ENCODE measurements at regions not wholly inside any gene's neighbourhood (a gene's known extent, or its start where the extent isn't known, plus 50 kb on each side); places are given as distances from the start of the nearest gene placed in this dataset.

GRCh38 chr4:12645732-12646131 lies 838.4 kb downstream of the RAB28 start:
- DNase-seq: no peak
- H3K27me3 ChIP-seq: no peaks in the 10 kb centered on the region
- H3K4me3 ChIP-seq: no peak overlapping the region
- H3K4me1 ChIP-seq: no peaks in the 10 kb centered on the region
- no peak overlapping the region for H3K27ac ChIP-seq
- no peak for ATAC-seq (ENCODE audit: low FRiP score in 2 of 2)
- TF ChIP-seq POLR2A (IDR thresholded peaks at IDR 0.05): no peak
- TF ChIP-seq POLR2AphosphoS5 (IDR thresholded peaks at IDR 0.05): no peak
- TF ChIP-seq EP300 (IDR thresholded peaks at IDR 0.05): no peak
- no peak for TF ChIP-seq CTCF (IDR thresholded peaks at IDR 0.05)
- H3K9me3 ChIP-seq: no peaks in the 10 kb centered on the region
- H3K36me3 ChIP-seq: no peaks in the 10 kb centered on the region

GRCh38 chr4:12644261-12644660 lies 839.9 kb downstream of the RAB28 start:
- H3K36me3 ChIP-seq: no peaks in the 10 kb centered on the region
- DNase-seq (no peak), ATAC-seq (ENCODE audit: low FRiP score in 2 of 2) (no peak)
- H3K27ac ChIP-seq: no peak overlapping the region
- no peaks in the 10 kb centered on the region for H3K9me3 ChIP-seq
- no peak overlapping the region for H3K4me3 ChIP-seq
- H3K27me3 ChIP-seq: no peaks in the 10 kb centered on the region
- TF ChIP-seq POLR2AphosphoS5 (IDR thresholded peaks at IDR 0.05): no peak
- no peak for TF ChIP-seq CTCF (IDR thresholded peaks at IDR 0.05)
- TF ChIP-seq EP300 (IDR thresholded peaks at IDR 0.05): no peak
- no peak for TF ChIP-seq POLR2A (IDR thresholded peaks at IDR 0.05)
- H3K4me1 ChIP-seq: no peaks in the 10 kb centered on the region
- WGBS, 2 donors: 42 to 56% methylated on average over 1 of the region's 1 CpG

GRCh38 chr4:12636191-12636590 lies 847.9 kb downstream of the RAB28 start:
- Histone ChIP-seq H3K4me3 (no peak overlapping the region), H3K4me1 (no peaks in the 10 kb centered on the region), H3K27ac (no peak overlapping the region), H3K36me3 (no peaks in the 10 kb centered on the region), H3K27me3 (no peaks in the 10 kb centered on the region), H3K9me3 (no peaks in the 10 kb centered on the region)
- no peak for ATAC-seq (ENCODE audit: low FRiP score in 2 of 2)
- DNase-seq: no peak
- 72 to 83% methylated on average over 5 of the region's 5 CpGs for WGBS, 2 donors
- TF ChIP-seq EP300 (IDR thresholded peaks at IDR 0.05): no peak
- no peak for TF ChIP-seq POLR2AphosphoS5 (IDR thresholded peaks at IDR 0.05)
- TF ChIP-seq POLR2A (IDR thresholded peaks at IDR 0.05): no peak
- no peak for TF ChIP-seq CTCF (IDR thresholded peaks at IDR 0.05)

GRCh38 chr4:12635629-12636028 lies 848.5 kb downstream of the RAB28 start:
- Histone ChIP-seq H3K4me1 (no peaks in the 10 kb centered on the region), H3K36me3 (no peaks in the 10 kb centered on the region), H3K27me3 (no peaks in the 10 kb centered on the region), H3K27ac (no peak overlapping the region), H3K9me3 (no peaks in the 10 kb centered on the region), H3K4me3 (no peak overlapping the region)
- TF ChIP-seq EP300 (IDR thresholded peaks at IDR 0.05) (no peak), CTCF (IDR thresholded peaks at IDR 0.05) (no peak), POLR2AphosphoS5 (IDR thresholded peaks at IDR 0.05) (no peak), POLR2A (IDR thresholded peaks at IDR 0.05) (no peak)
- WGBS, 2 donors: 68 to 88% methylated on average over 1 of the region's 1 CpG
- DNase-seq (no peak), ATAC-seq (ENCODE audit: low FRiP score in 2 of 2) (no peak)

GRCh38 chr4:12633053-12633651 lies 851.0 kb downstream of the RAB28 start:
- peak; percentile 71 to 91 for ATAC-seq (ENCODE audit: low FRiP score in 2 of 2)

More at GRCh38 chr4:12633053-12633651, 851.0 kb downstream of the RAB28 start:
- H3K27me3 ChIP-seq: no peaks in the 10 kb centered on the region
- H3K9me3 ChIP-seq: no peaks in the 10 kb centered on the region
- DNase-seq: peak in 1 of 2 donors; percentile 68
- 13 to 14% methylated on average over 15 of the region's 15 CpGs for WGBS, 2 donors
- H3K36me3 ChIP-seq: no peaks in the 10 kb centered on the region
- H3K4me3 ChIP-seq: no peak overlapping the region
- no peaks in the 10 kb centered on the region for H3K4me1 ChIP-seq
- no peak overlapping the region for H3K27ac ChIP-seq
- peak; percentile 74 to 85 (median 84) for TF ChIP-seq CTCF (IDR thresholded peaks at IDR 0.05)
- TF ChIP-seq POLR2AphosphoS5 (IDR thresholded peaks at IDR 0.05): no peak
- no peak for TF ChIP-seq EP300 (IDR thresholded peaks at IDR 0.05)
- TF ChIP-seq POLR2A (IDR thresholded peaks at IDR 0.05): no peak
